Smooth muscle cell (in vitro differentiated cells): ENCODE measurements at regions not wholly inside any gene's neighbourhood (a gene's known extent, or its start where the extent isn't known, plus 50 kb on each side); places are given as distances from the start of the nearest gene placed in this dataset.
A peak's percentile ranks its signal among the peaks of the same experiment; 100 is the strongest.
"Not testable (repeated sequence)": the region's sequence is repeated elsewhere in the genome, so short reads cannot be mapped to it uniquely, and the experiment has no call there.

ENCODE experiments used
- DNase-seq: peaks from one replicate; lab custom pipeline; 2025; ENCODE audit not compliant: unreplicated experiment; lab: John Stamatoyannopoulos, UW
- H2AFZ ChIP-seq: fragments of 200-600 bp; sonication (generic); 2 replicates; pipeline ENCODE4 v1.6.0; 2016; ENCODE audit warnings: antibody characterized with exemption, low read depth, mild to moderate bottlenecking
- H3F3A ChIP-seq: fragments of 200-600 bp; sonication (generic); 2 replicates; pipeline ENCODE4 v1.6.0; 2017; ENCODE audit warnings: antibody characterized with exemption, low read depth
- H3K27ac ChIP-seq: fragments of 200-600 bp; sonication (generic); 2 replicates; pipeline ENCODE4 v1.5.1; 2016; ENCODE audit warnings: low read depth, mild to moderate bottlenecking
- H3K27me3 ChIP-seq: fragments of 200-600 bp; sonication (generic); 2 replicates; pipeline ENCODE4 v1.6.1; 2016; ENCODE audit warnings: low read depth, mild to moderate bottlenecking
- H3K36me3 ChIP-seq: fragments of 200-600 bp; sonication (generic); 2 replicates; pipeline ENCODE4 v1.5.1; 2016; ENCODE audit warnings: low read depth
- H3K4me1 ChIP-seq: fragments of 200-600 bp; sonication (generic); 2 replicates; pipeline ENCODE4 v1.5.1; 2016; ENCODE audit warnings: low read depth
- H3K4me2 ChIP-seq: fragments of 200-600 bp; sonication (generic); 2 replicates; pipeline ENCODE4 v1.6.0; 2016; ENCODE audit warnings: mild to moderate bottlenecking
- H3K4me3 ChIP-seq: fragments of 200-600 bp; sonication (generic); 2 replicates; pipeline ENCODE4 v1.5.1; 2016; ENCODE audit warnings: mild to moderate bottlenecking
- H3K79me2 ChIP-seq: fragments of 200-600 bp; sonication (generic); 2 replicates; pipeline ENCODE4 v1.6.0; 2016; ENCODE audit warnings: low read depth, mild to moderate bottlenecking
- H3K9ac ChIP-seq: fragments of 200-600 bp; sonication (generic); 2 replicates; pipeline ENCODE4 v1.6.0; 2016; ENCODE audit warnings: low read depth
- H3K9me3 ChIP-seq: fragments of 200-600 bp; sonication (generic); replicated peaks from 2 replicates; pipeline ENCODE4 v1.5.1; 2016; ENCODE audit warnings: low read depth
- H4K20me1 ChIP-seq: fragments of 200-600 bp; sonication (generic); 2 replicates; pipeline ENCODE4 v1.6.0; 2016; ENCODE audit warnings: low read depth
- WGBS: methylation state at CpG from one replicate; pipeline ENCODE4 v1.1.7; 2016; ENCODE audit warnings: low lambda C conversion rate; 5-methylcytosine and 5-hydroxymethylcytosine counted together
- TF ChIP-seq, protein P1 (sequence below): fragments of 200-600 bp; sonication (generic); IDR thresholded peaks from 2 replicates; pipeline ENCODE4 v1.5.1; 2017; ENCODE audit warnings: borderline replicate concordance, mild to moderate bottlenecking, antibody characterized with exemption; ENCODE audit not compliant: insufficient read depth, poor library complexity, severe bottlenecking

DNA sequence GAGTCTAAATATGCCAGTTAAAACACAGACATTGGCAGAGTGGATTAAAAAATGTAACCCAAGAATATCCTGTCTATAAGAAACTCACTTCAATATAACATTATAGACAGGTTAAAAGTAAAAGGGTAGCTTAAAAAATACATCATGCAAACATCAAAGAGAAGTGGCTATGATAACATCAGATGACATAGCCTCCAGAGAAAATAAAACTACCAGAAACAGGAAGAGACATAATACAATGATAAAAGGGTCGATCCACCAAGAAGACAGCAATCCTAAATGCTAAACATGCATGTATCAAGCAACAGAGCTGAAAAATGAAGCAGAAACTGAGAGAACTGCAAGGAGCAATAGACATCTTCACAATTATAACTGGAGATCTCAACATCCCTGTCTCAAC lies 190.2 kb upstream of the NR5A2 start:
- Histone ChIP-seq H3K4me1 (no peaks in the 10 kb centered on the region), H3K27me3 (no peaks in the 10 kb centered on the region), H3K79me2 (no peaks in the 10 kb centered on the region), H3F3A (no peaks in the 10 kb centered on the region), H3K9ac (no peak overlapping the region), H3K27ac (no peak overlapping the region), H2AFZ (no peak overlapping the region), H3K4me3 (no peak overlapping the region), H4K20me1 (no peaks in the 10 kb centered on the region), H3K36me3 (no peaks in the 10 kb centered on the region), H3K9me3 (no peaks in the 10 kb centered on the region), H3K4me2 (no peak overlapping the region)
- no peak for DNase-seq
- TF ChIP-seq, protein P1, sequence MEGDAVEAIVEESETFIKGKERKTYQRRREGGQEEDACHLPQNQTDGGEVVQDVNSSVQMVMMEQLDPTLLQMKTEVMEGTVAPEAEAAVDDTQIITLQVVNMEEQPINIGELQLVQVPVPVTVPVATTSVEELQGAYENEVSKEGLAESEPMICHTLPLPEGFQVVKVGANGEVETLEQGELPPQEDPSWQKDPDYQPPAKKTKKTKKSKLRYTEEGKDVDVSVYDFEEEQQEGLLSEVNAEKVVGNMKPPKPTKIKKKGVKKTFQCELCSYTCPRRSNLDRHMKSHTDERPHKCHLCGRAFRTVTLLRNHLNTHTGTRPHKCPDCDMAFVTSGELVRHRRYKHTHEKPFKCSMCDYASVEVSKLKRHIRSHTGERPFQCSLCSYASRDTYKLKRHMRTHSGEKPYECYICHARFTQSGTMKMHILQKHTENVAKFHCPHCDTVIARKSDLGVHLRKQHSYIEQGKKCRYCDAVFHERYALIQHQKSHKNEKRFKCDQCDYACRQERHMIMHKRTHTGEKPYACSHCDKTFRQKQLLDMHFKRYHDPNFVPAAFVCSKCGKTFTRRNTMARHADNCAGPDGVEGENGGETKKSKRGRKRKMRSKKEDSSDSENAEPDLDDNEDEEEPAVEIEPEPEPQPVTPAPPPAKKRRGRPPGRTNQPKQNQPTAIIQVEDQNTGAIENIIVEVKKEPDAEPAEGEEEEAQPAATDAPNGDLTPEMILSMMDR, result no peak
- WGBS, result 56% methylated on average over 1 of the region's 1 CpG

DNA sequence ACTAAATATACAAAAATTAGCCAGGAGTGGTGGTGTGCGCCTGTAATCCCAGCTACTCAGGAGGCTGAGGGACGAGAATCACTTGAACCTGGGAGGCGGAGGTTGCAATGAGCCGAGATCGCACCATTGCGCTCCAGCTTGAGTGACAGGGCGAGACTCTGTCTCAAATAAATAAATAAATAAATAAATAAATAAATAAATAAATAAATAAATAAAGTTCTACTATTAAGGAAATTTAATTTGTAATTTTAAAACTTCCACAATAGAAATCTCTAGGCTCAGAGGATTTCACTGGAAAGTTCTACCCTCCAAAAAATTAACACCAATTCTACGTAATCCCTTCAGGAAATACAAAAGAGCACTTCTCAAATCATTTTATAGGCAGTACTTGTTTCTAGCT lies 187.9 kb upstream of the NR5A2 start:
- not testable (repeated sequence) for H3K4me2 ChIP-seq, H3K36me3 ChIP-seq, H2AFZ ChIP-seq, H3K9ac ChIP-seq, H3K9me3 ChIP-seq, H3K4me1 ChIP-seq, H3K27me3 ChIP-seq, H4K20me1 ChIP-seq, H3K79me2 ChIP-seq, DNase-seq, H3K27ac ChIP-seq, H3K4me3 ChIP-seq, H3F3A ChIP-seq
- WGBS, result 97% methylated on average over 8 of the region's 8 CpGs

DNA sequence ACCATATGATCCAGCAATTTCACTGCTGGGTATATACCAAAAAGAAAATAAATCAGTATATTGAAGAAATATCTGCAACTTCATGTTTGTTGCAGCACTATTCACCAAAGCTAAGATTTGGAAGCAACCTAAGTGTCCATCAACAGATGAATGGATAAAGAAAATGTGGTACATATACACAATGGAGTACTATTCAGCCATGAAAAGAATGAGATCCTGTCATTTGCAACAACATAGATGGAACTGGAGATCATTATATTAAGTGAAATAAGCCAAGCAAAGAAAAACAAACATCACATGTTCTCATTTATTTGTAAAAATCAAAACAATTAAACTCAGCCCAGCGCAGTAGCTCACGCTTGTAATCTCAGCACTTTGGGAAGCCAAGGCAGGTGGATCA lies 184.4 kb upstream of the NR5A2 start:
- H3K4me2 ChIP-seq, H3K27ac ChIP-seq, H2AFZ ChIP-seq, H3F3A ChIP-seq, DNase-seq, H3K36me3 ChIP-seq, H3K4me3 ChIP-seq, H3K79me2 ChIP-seq, H4K20me1 ChIP-seq, H3K4me1 ChIP-seq, H3K9me3 ChIP-seq, H3K9ac ChIP-seq, H3K27me3 ChIP-seq: not testable (repeated sequence)
- 100% methylated on average over 2 of the region's 2 CpGs for WGBS

DNA sequence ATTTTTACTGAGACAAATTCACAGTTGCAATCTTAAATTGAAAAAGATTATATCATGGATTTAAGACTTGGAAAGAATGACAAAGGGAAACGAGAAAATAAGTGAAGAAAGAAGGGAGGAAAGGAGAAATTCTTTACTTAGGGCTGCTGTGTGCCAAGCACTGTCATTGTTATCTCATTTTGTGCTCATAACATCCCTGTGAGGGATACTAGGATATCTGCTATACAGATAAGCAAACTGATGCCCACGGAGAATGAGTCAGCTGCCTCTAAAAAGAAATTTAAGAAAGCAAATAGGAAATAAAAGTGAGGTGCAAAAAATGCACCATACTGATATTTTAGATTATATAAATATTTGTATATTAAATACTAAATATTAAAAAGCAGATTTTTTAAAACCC lies 183.6 kb upstream of the NR5A2 start:
- no peaks in the 10 kb centered on the region for H3K9me3 ChIP-seq
- TF ChIP-seq, protein P1, result no peak

DNA sequence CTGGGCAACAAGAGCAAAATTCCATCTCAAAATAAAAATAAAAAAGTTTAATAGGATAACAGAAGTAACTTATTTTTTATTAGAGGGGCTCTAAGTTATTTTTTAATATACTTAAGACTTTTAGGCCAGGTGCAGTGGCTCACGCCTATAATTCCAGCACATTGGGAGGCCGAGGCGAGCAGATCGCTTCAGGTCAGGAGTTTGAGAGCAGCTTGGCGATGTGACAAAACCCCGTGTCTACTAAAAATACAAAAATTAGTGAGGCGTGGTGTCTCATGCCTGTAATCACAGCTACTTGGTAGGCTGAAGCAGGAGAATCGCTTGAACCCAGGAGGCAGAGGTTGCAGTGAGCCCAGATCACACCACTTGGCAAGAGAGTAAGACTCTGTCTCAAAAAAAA lies 180.5 kb upstream of the NR5A2 start:
- Histone ChIP-seq H3K36me3 (no peaks in the 10 kb centered on the region), H3K9ac (no peak overlapping the region), H3K4me1 (peaks cover 2% of the 10 kb centered on the region), H3K4me2 (no peak overlapping the region), H3K4me3 (no peak overlapping the region), H2AFZ (no peak overlapping the region), H3K27me3 (no peaks in the 10 kb centered on the region), H3K27ac (no peak overlapping the region), H3K79me2 (no peaks in the 10 kb centered on the region), H3K9me3 (no peaks in the 10 kb centered on the region), H4K20me1 (no peaks in the 10 kb centered on the region), H3F3A (no peaks in the 10 kb centered on the region)
- TF ChIP-seq, protein P1, result no peak
- WGBS, result 96% methylated on average over 8 of the region's 8 CpGs
- no peak for DNase-seq

More for the DNA sequence above, 183.6 kb upstream of the NR5A2 start:
- Histone ChIP-seq H3K36me3 (no peaks in the 10 kb centered on the region), H4K20me1 (no peaks in the 10 kb centered on the region), H3K9ac (no peak overlapping the region), H3K27me3 (no peaks in the 10 kb centered on the region), H3K4me2 (peak overlapping the region; percentile 66), H3K4me1 (no peaks in the 10 kb centered on the region), H3K27ac (no peak overlapping the region), H3K4me3 (no peak overlapping the region), H3F3A (no peaks in the 10 kb centered on the region), H3K79me2 (no peaks in the 10 kb centered on the region), H2AFZ (no peak overlapping the region)
- DNase-seq, result no peak
- 5% methylated on average over 2 of the region's 2 CpGs for WGBS
